ENCODE measurements at regions not wholly inside any gene's neighbourhood (a gene's known extent, or its start where the extent isn't known, plus 50 kb on each side); places are given as distances from the start of the nearest gene placed in this dataset.

DNA sequence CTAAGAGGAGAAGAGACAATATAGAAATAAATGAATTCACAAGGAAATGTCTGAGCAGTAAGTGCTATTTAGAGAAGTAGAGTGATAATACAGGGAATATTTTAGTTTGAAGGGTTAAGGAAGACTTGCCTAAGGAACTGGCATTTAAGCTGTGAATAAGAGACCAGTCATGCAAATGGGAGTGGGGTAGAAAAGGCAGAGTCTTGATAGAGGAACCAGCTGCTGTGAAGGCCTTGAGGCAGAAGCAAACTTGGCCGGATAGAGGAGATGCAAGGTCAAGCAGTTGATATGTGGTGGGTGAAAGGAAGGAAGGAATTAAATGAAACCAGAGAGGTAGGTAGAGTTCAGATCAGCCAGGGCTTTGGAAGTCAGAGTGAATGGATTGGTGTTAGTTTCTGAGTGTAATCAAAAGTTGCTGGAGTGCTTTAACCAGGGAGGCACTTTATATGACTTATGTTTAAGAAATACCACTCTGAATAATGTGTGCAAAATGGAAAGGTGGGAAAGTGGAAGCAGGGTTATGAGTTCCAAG is 198.4 kb upstream of the SESN3 start:
- H3K4me2 ChIP-seq (ENCODE audit: insufficient read depth in 1 of 2, low read depth in 2 of 2, low read length in 2 of 2) = no peak overlapping the region
- H3K23ac ChIP-seq (ENCODE audit: insufficient read length) = no peak overlapping the region
- H3K4ac ChIP-seq (replicated peaks; ENCODE audit: insufficient read length, low read depth, low read length) = no peak overlapping the region
- H3K9ac ChIP-seq (replicated peaks in 1 of 4; ENCODE audit: extremely low read depth in 1 of 4, low read depth in 3 of 4, low read length in 3 of 4) = no peak overlapping the region
- no peak overlapping the region for H4K5ac ChIP-seq (ENCODE audit: insufficient read length, low read depth, low read length)
- H3K4me1 ChIP-seq (replicated peaks in 1 of 4; ENCODE audit: control insufficient read depth in 3 of 4, insufficient read depth in 4 of 4, low read length in 3 of 4) = peaks cover 0 to 7% (median 0%) of the 10 kb centered on the region in 4 experiments; a peak in 1 of 7 replicates
- no peak overlapping the region for H3K4me3 ChIP-seq (ENCODE audit: extremely low read depth in 1 of 4, insufficient read depth in 2 of 4, low read depth in 3 of 4, low read length in 4 of 4)
- H3K56ac ChIP-seq (replicated peaks; ENCODE audit: insufficient read length, low read depth, low read length) = no peak overlapping the region
- no peak overlapping the region for H4K91ac ChIP-seq (replicated peaks; ENCODE audit: insufficient read length, low read length)
- H2AFZ ChIP-seq (ENCODE audit: low read length) = 0 out of 2 replicates have a peak overlapping the region, but pooled peaks have one; percentile 7
- no peak overlapping the region for H2AK5ac ChIP-seq (ENCODE audit: low read depth, low read length)
- H3K18ac ChIP-seq (ENCODE audit: extremely low read depth, low read length) = no peak overlapping the region
- H3K9me3 ChIP-seq (ENCODE audit: insufficient read depth in 2 of 2, low read depth in 1 of 2, low read length in 1 of 2) = no peaks in the 10 kb centered on the region
- no peak overlapping the region for H2BK12ac ChIP-seq (ENCODE audit: low read depth, low read length)
- 0 out of 2 replicates have a peak overlapping the region, but pooled peaks have one; percentile 9 for H2BK15ac ChIP-seq (ENCODE audit: low read length)
- H3K27ac ChIP-seq (ENCODE audit: low read depth, low read length) = no peak overlapping the region
- DNase-seq (ENCODE audit: low read depth in 1 of 2, low spot score in 2 of 2) = no peak
- POLR2A ChIA-PET (ENCODE audit: partially characterized antibody) = interaction anchor here (1.4 kb wide), 1 partner anchor 23 kb away, joined by 3 read pairs; no protein-coding TSS in a partner anchor
- H3K23me2 ChIP-seq (ENCODE audit: low read depth, low read length) = no peaks in the 10 kb centered on the region; the same call in 1 of the 2 replicates
- H3K79me2 ChIP-seq (ENCODE audit: control insufficient read depth in 1 of 2, insufficient read depth in 2 of 2, low read length in 2 of 2) = no peaks in the 10 kb centered on the region
- no peaks in the 10 kb centered on the region for H3K79me1 ChIP-seq (ENCODE audit: low read depth, low read length)
- H4K20me1 ChIP-seq (replicated peaks in 1 of 2; ENCODE audit: control insufficient read depth in 1 of 2, insufficient read depth in 2 of 2, low read length in 2 of 2) = no peaks in the 10 kb centered on the region
- CTCF ChIA-PET (ENCODE audit: partially characterized antibody) = no interaction called here
- no peak overlapping the region for H2BK20ac ChIP-seq (ENCODE audit: low read length)
- TF ChIP-seq HDAC6 (IDR thresholded peaks at IDR 0.05; ENCODE audit: low read depth, low read length) = no peak
- TF ChIP-seq, protein P1, sequence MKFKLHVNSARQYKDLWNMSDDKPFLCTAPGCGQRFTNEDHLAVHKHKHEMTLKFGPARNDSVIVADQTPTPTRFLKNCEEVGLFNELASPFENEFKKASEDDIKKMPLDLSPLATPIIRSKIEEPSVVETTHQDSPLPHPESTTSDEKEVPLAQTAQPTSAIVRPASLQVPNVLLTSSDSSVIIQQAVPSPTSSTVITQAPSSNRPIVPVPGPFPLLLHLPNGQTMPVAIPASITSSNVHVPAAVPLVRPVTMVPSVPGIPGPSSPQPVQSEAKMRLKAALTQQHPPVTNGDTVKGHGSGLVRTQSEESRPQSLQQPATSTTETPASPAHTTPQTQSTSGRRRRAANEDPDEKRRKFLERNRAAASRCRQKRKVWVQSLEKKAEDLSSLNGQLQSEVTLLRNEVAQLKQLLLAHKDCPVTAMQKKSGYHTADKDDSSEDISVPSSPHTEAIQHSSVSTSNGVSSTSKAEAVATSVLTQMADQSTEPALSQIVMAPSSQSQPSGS (IDR thresholded peaks at IDR 0.05; ENCODE audit: low read length) = no peak
- no peak overlapping the region for H2BK5ac ChIP-seq (ENCODE audit: low read depth, low read length)
- no peak for FAIRE-seq
- H3K36me3 ChIP-seq (ENCODE audit: control insufficient read depth in 2 of 4, insufficient read depth in 4 of 4, low read length in 3 of 4) = no peaks in the 10 kb centered on the region; a peak in 1 of 8 replicates
- H3K14ac ChIP-seq (ENCODE audit: insufficient read length) = no peak overlapping the region
- no peak overlapping the region for H4K8ac ChIP-seq (ENCODE audit: extremely low read depth, insufficient read depth, low read length)
- H2BK120ac ChIP-seq (replicated peaks; ENCODE audit: low read depth, low read length) = no peak overlapping the region
- no peaks in the 10 kb centered on the region for H3K27me3 ChIP-seq (replicated peaks in 1 of 4; ENCODE audit: control insufficient read depth in 3 of 4, extremely low read depth in 1 of 4, insufficient read depth in 3 of 4, low read length in 3 of 4)
- 77% methylated on average over 1 of the region's 1 CpG; no CpG with 5 or more reads in 1 of the 2 experiments for WGBS, 2 experiments (ENCODE audit: extremely low coverage in 1 of 2, insufficient coverage in 1 of 2, insufficient read length in 1 of 2, insufficient replicate concordance in 2 of 2, low coverage in 1 of 2, low lambda C conversion rate in 2 of 2, missing lambda C conversion rate in 1 of 2)
